K562 (cell line): ENCODE measurements at regions not wholly inside any gene's neighbourhood (a gene's known extent, or its start where the extent isn't known, plus 50 kb on each side); places are given as distances from the start of the nearest gene placed in this dataset.

Source experiments
- ATAC-seq: fragments of 200-7000 bp; cut with Tn5 transposase; 3 replicates; pipeline ENCODE4 v1.9.1; 2020; ENCODE audit warnings: moderate library complexity
- BruUV-seq: library from RNA; stranded (reverse); fragments of 400-500 nt; replicated peaks from 2 replicates; lab custom pipeline; 2021; lab: Mats Ljungman, UMichigan
- CTCF ChIA-PET: fragments of 300-600 bp; formaldehyde crosslinking; extraction: SDS; loops from one replicate; lab custom pipeline; 2021; ENCODE audit warnings: low intra/inter-chr PET ratio; lab: Yijun Ruan, JAX
- POLR2A ChIA-PET: fragments of 300-600, 350-650 bp; sonication (Branson Sonifier 250); formaldehyde crosslinking; extraction: SDS; loops from one replicate; lab custom pipeline; 2021; ENCODE audit warnings: antibody characterized with exemption, inconsistent platforms; lab: Yijun Ruan, JAX
- DNase-seq, 4 experiments: peaks; one replicate each; pipeline versions ENCODE4 v3.0.0 to v3.0.0-alpha.2; 2011 to 2018; ENCODE audit warnings: low spot score in 3 of 4, mixed read lengths in 3 of 4; ENCODE audit errors: extremely low read depth in 1 of 4
- FAIRE-seq: peaks from 2 replicates; lab custom pipeline; 2011; peaks lifted over from hg19 to GRCh38; lab: Jason Lieb, UNC
- H2AFZ ChIP-seq: 2 replicates; pipeline ENCODE4 v1.6.0; 2011; ENCODE audit warnings: low read depth, low read length, control low read depth, inconsistent platforms
- H3K27ac ChIP-seq: fragments of 200-600 bp; 3 replicates; pipeline ENCODE4 v1.8.0; 2011; ENCODE audit warnings: low read depth, mild to moderate bottlenecking, control low read depth, inconsistent platforms, low read length, moderate library complexity, mixed read lengths; ENCODE audit errors: extremely low read depth
- H3K27me3 ChIP-seq, 2 experiments: fragments of 300-600 bp in 1 of 2; 2 replicates in 1 of 2; 3 replicates in 1 of 2; pipeline versions ENCODE4 v1.6.0 to v1.8.0; 2011; ENCODE audit warnings: inconsistent platforms in 2 of 2, low read length in 2 of 2, mild to moderate bottlenecking in 1 of 2, mixed read lengths in 1 of 2, moderate library complexity in 1 of 2; ENCODE audit not compliant: control insufficient read depth in 2 of 2, insufficient read depth in 2 of 2
- H3K36me3 ChIP-seq: fragments of 300-600 bp; 3 replicates; pipeline ENCODE4 v1.8.0; 2011; ENCODE audit warnings: mild to moderate bottlenecking, low read length, inconsistent platforms; ENCODE audit not compliant: control insufficient read depth, insufficient read depth
- H3K4me1 ChIP-seq, 2 experiments: fragments of 200-600 bp in 1 of 2; replicated peaks in 1 of 2; 2 replicates in 1 of 2; 3 replicates in 1 of 2; pipeline versions ENCODE4 v1.5.1 to v1.8.0; 2011; ENCODE audit warnings: inconsistent platforms in 2 of 2, low read length in 2 of 2, mild to moderate bottlenecking in 1 of 2, mixed read lengths in 1 of 2, moderate library complexity in 1 of 2; ENCODE audit not compliant: control insufficient read depth in 2 of 2, insufficient read depth in 2 of 2
- H3K4me2 ChIP-seq: 2 replicates; pipeline ENCODE4 v1.6.1; 2011; ENCODE audit warnings: low read length, control low read depth, inconsistent platforms, mixed read lengths; ENCODE audit not compliant: insufficient read depth
- H3K4me3 ChIP-seq: fragments of 200-600 bp; sonication (generic), shearing (Covaris generic); 2 replicates; pipeline ENCODE4 v1.5.1; 2016; ENCODE audit warnings: control low read depth, inconsistent platforms
- H3K79me2 ChIP-seq: fragments of 200-600 bp; 3 replicates; pipeline ENCODE4 v1.8.0; 2011; ENCODE audit warnings: low read length, inconsistent platforms; ENCODE audit not compliant: control insufficient read depth, insufficient read depth
- H3K9ac ChIP-seq, 2 experiments: 2 replicates each; pipeline versions ENCODE4 v1.6.0 to v1.6.1; 2011; ENCODE audit warnings: low read depth in 2 of 2, low read length in 2 of 2, control low read depth in 1 of 2, inconsistent platforms in 1 of 2, mild to moderate bottlenecking in 1 of 2, mixed read lengths in 1 of 2; ENCODE audit not compliant: insufficient read depth in 1 of 2
- H3K9me1 ChIP-seq: one replicate; pipeline ENCODE4 v1.6.0; 2011; ENCODE audit warnings: inconsistent platforms, mild to moderate bottlenecking, low read length, moderate library complexity; ENCODE audit not compliant: control insufficient read depth, insufficient read depth
- H3K9me3 ChIP-seq: replicated peaks from 2 replicates; pipeline ENCODE4 v1.5.1; 2011; ENCODE audit warnings: low read depth, low read length, inconsistent platforms; ENCODE audit not compliant: control insufficient read depth, insufficient read depth
- H4K20me1 ChIP-seq: replicated peaks from 2 replicates; pipeline ENCODE4 v1.6.1; 2011; ENCODE audit warnings: low read length, inconsistent platforms, mixed read lengths; ENCODE audit not compliant: control insufficient read depth, insufficient read depth
- ATF2 ChIP-seq: sonication (generic); formaldehyde crosslinking; IDR thresholded peaks from 2 replicates; pipeline ENCODE4 v1.8.1; 2022; ENCODE audit warnings: missing genetic modification reagents
- CLOCK ChIP-seq: fragments of 250-450 bp; sonication (Bioruptor Pico); IDR thresholded peaks from 2 replicates; pipeline ENCODE4 v1.4.0; 2020; ENCODE audit warnings: mild to moderate bottlenecking, moderate library complexity, borderline replicate concordance
- FOS ChIP-seq: IDR thresholded peaks from 3 replicates; pipeline ENCODE4 v1.6.1; 2011; ENCODE audit not compliant: insufficient read length; ENCODE audit errors: extremely low read depth
- MBD1 ChIP-seq: fragments of 250-450 bp; sonication (Bioruptor Pico); IDR thresholded peaks from 2 replicates; pipeline ENCODE4 v1.8.0; 2022; ENCODE audit warnings: inconsistent platforms
- NONO ChIP-seq, 2 experiments: fragments of 200-400 bp in 1 of 2; fragments of 450-650 bp in 1 of 2; formaldehyde crosslinking in 1 of 2; IDR thresholded peaks; 2 replicates each; pipeline ENCODE4 v1.6.1; 2017; ENCODE audit warnings: low read depth in 2 of 2, mild to moderate bottlenecking in 2 of 2, moderate library complexity in 2 of 2, low read length in 1 of 2
- POLR2B ChIP-seq: fragments of 450-650 bp; IDR thresholded peaks from 2 replicates; pipeline ENCODE4 v1.6.1; 2018; ENCODE audit warnings: low read depth; ENCODE audit not compliant: partially characterized antibody
- SPI1 ChIP-seq: IDR thresholded peaks from 2 replicates; pipeline ENCODE4 v1.6.1; 2011; ENCODE audit warnings: low read depth, low read length, control low read depth, borderline replicate concordance
- YY1 ChIP-seq, 3 experiments: IDR thresholded peaks; 2 replicates each; pipeline ENCODE4 v1.6.1; 2011; ENCODE audit warnings: low read length in 2 of 3, mild to moderate bottlenecking in 2 of 3, moderate library complexity in 2 of 3, borderline replicate concordance in 1 of 3, control low read depth in 1 of 3, low read depth in 1 of 3; ENCODE audit not compliant: insufficient read depth in 3 of 3, insufficient replicate concordance in 2 of 3, control insufficient read depth in 1 of 3, insufficient read length in 1 of 3; ENCODE audit errors: extremely low read depth in 1 of 3
- ZBTB34 ChIP-seq: fragments of 250-450 bp; sonication (Bioruptor Pico); IDR thresholded peaks from 2 replicates; pipeline ENCODE4 v1.8.0; 2021; ENCODE audit warnings: mild to moderate bottlenecking, moderate library complexity
- ZFP91 ChIP-seq: sonication (generic); formaldehyde crosslinking; IDR thresholded peaks from 2 replicates; pipeline ENCODE4 v1.8.0; 2022; ENCODE audit warnings: mild to moderate bottlenecking, missing genetic modification reagents
- ZNF165 ChIP-seq: fragments of 250-450 bp; sonication (Bioruptor Pico); IDR thresholded peaks from 2 replicates; pipeline ENCODE4 v1.4.0; 2020; ENCODE audit warnings: borderline replicate concordance
- ZNF253 ChIP-seq: fragments of 250-450 bp; sonication (Bioruptor Pico); conservative IDR thresholded peaks from 2 replicates; pipeline ENCODE4 v1.6.1; 2021; ENCODE audit warnings: mild to moderate bottlenecking
- ZNF551 ChIP-seq: fragments of 250-450 bp; sonication (Bioruptor Pico); IDR thresholded peaks from 2 replicates; pipeline ENCODE4 v1.5.0; 2021; ENCODE audit warnings: mild to moderate bottlenecking, moderate library complexity
- WGBS: fragments of 100-300 bp; shearing (Covaris generic); methylation state at CpG from one replicate; pipeline ENCODE4 v1.1.6; 2016; ENCODE audit warnings: low coverage, mixed read lengths; ENCODE audit not compliant: insufficient coverage; ENCODE audit errors: missing lambda C conversion rate; 5-methylcytosine and 5-hydroxymethylcytosine counted together
- in situ Hi-C: fragments of 300-500 bp; cut with MboI; formaldehyde crosslinking; loops from 4 replicates; pipeline ENCODE4 v1.15.0; 2018; ENCODE audit warnings: inconsistent platforms, mixed read lengths
- intact Hi-C: fragments of 100-400 bp; cut with micrococcal nuclease; formaldehyde crosslinking; loops from 2 replicates; pipeline ENCODE4 v1.14.2; 2022

- CTCF ChIA-PET = no interaction called here
- Histone ChIP-seq H3K4me2 (no peak overlapping the region), H2AFZ (no peak overlapping the region), H3K9ac (no peak overlapping the region), H3K9me1 (no peaks in the 10 kb centered on the region), H3K4me3 (no peak overlapping the region), H3K27me3 (no peaks in the 10 kb centered on the region), H3K79me2 (no peaks in the 10 kb centered on the region), H3K36me3 (no peaks in the 10 kb centered on the region), H4K20me1 (no peaks in the 10 kb centered on the region), H3K9me3 (no peaks in the 10 kb centered on the region), H3K4me1 (no peaks in the 10 kb centered on the region), H3K27ac (no peak overlapping the region)
- WGBS = 0% methylated on average over 3 of the region's 3 CpGs
- TF ChIP-seq NONO (IDR thresholded peaks at IDR 0.05; ENCODE audit: low read depth in 2 of 2, low read length in 1 of 2) = no peak
- TF ChIP-seq POLR2B = no peak
- no peak for TF ChIP-seq FOS
- TF ChIP-seq YY1 (IDR thresholded peaks at IDR 0.05; ENCODE audit: borderline replicate concordance in 1 of 3, control insufficient read depth in 1 of 3, extremely low read depth in 1 of 3, insufficient read depth in 3 of 3, insufficient read length in 1 of 3, insufficient replicate concordance in 2 of 3, low read depth in 1 of 3, low read length in 2 of 3) = no peak
- no peak for TF ChIP-seq ATF2 (CRISPR knock-in tag)
- no peak for TF ChIP-seq ZNF165 (CRISPR knock-in tag)
- TF ChIP-seq CLOCK = no peak
- TF ChIP-seq ZNF551 = no peak
- no peak for TF ChIP-seq SPI1
- TF ChIP-seq MBD1 (CRISPR knock-in tag) = no peak
- no peak for TF ChIP-seq ZFP91 (CRISPR knock-in tag)
- TF ChIP-seq ZBTB34 (CRISPR knock-in tag) = no peak
- no peak for TF ChIP-seq ZNF253 (CRISPR knock-in tag)
- DNase-seq = no peak
- FAIRE-seq = no peak
- POLR2A ChIA-PET = no interaction called here
- no peak for ATAC-seq
- intact Hi-C loops = no loop called here
- in situ Hi-C loops = no loop called here
- no TSS peak for BruUV-seq
Observed at GRCh38 chr2:210753386-210753785, 197.0 kb downstream of the CPS1 start.
